Stimulated activated CD8-positive, alpha-beta memory T cell treated with anti-CD3 and anti-CD28 coated beads, Interleukin-12 subunit alpha, Interleukin-12 subunit beta, amount 100 ng/mL, for 24 hours (primary cell): ENCODE measurements at regions not wholly inside any gene's neighbourhood (a gene's known extent, or its start where the extent isn't known, plus 50 kb on each side); places are given as distances from the start of the nearest gene placed in this dataset.
"Not testable (repeated sequence)": the region's sequence is repeated elsewhere in the genome, so short reads cannot be mapped to it uniquely, and the experiment has no call there.

Source experiments
- DNase-seq: peaks from one replicate; pipeline ENCODE4 v3.0.0-alpha.2; 2020; ENCODE audit errors: extremely low read depth

GRCh38 chr6:4725136-4725760 lies 51.0 kb upstream of the CDYL start:
- not testable (repeated sequence) for DNase-seq

GRCh38 chr6:4724727-4725126 lies 51.5 kb upstream of the CDYL start:
- not testable (repeated sequence) for DNase-seq

- no peak for DNase-seq
Observed at GRCh38 chr6:4723383-4723782, 52.8 kb upstream of the CDYL start.

GRCh38 chr6:4721368-4721767 lies 54.8 kb upstream of the CDYL start:
- not testable (repeated sequence) for DNase-seq

GRCh38 chr6:4719491-4719890 lies 56.7 kb upstream of the CDYL start:
- no peak for DNase-seq

- DNase-seq, result no peak
Observed at GRCh38 chr6:4717856-4718255, 58.3 kb upstream of the CDYL start.

- no peak for DNase-seq
Observed at GRCh38 chr6:4717124-4717523, 59.1 kb upstream of the CDYL start.

- DNase-seq, result no peak
Observed at GRCh38 chr6:4714961-4715501, 61.2 kb upstream of the CDYL start.

GRCh38 chr6:4712291-4712690 lies 63.9 kb upstream of the CDYL start:
- DNase-seq, result no peak

- DNase-seq, result no peak
Observed at GRCh38 chr6:4707011-4707410, 69.2 kb upstream of the CDYL start.

GRCh38 chr6:4705809-4706208 lies 70.4 kb upstream of the CDYL start:
- DNase-seq, result no peak

- no peak for DNase-seq
Observed at GRCh38 chr6:4703382-4703781, 72.8 kb upstream of the CDYL start.

GRCh38 chr6:4698901-4699659 lies 77.1 kb upstream of the CDYL start:
- no peak for DNase-seq

- DNase-seq, result no peak
Observed at GRCh38 chr6:4693173-4693970, 82.8 kb upstream of the CDYL start.

GRCh38 chr6:4692664-4693063 lies 83.5 kb upstream of the CDYL start:
- no peak for DNase-seq

GRCh38 chr6:4687989-4688947 lies 87.9 kb upstream of the CDYL start:
- no peak for DNase-seq

GRCh38 chr6:4687656-4687988 lies 88.6 kb upstream of the CDYL start:
- DNase-seq, result no peak

- no peak for DNase-seq
Observed at GRCh38 chr6:4682431-4683097, 93.6 kb upstream of the CDYL start.

GRCh38 chr6:4678506-4679300 lies 97.5 kb upstream of the CDYL start:
- DNase-seq, result no peak

- DNase-seq, result no peak
Observed at GRCh38 chr6:4677751-4678065, 98.5 kb upstream of the CDYL start.
